Spleen (tissue), 7 donors: ENCODE measurements at regions not wholly inside any gene's neighbourhood (a gene's known extent, or its start where the extent isn't known, plus 50 kb on each side); places are given as distances from the start of the nearest gene placed in this dataset.

ENCODE experiments used
- CTCF ChIP-seq, 11 experiments: fragments of 200-600 bp in 7 of 11; fragments of 450-650 bp in 4 of 11; sonication (generic) in 4 of 11; IDR thresholded peaks in 8 of 11; conservative IDR thresholded peaks in 3 of 11; 1 replicate in 7 of 11; 2 replicates in 4 of 11; pipeline versions ENCODE4 v1.4.0 to v1.8.0; 2016 to 2021; ENCODE audit warnings: antibody characterized with exemption in 11 of 11, inconsistent platforms in 4 of 11, mild to moderate bottlenecking in 1 of 11
- POLR2AphosphoS5 ChIP-seq, 3 donors: sonication (generic); formaldehyde crosslinking; IDR thresholded peaks; one replicate each; pipeline ENCODE4 v1.5.1; 2017; ENCODE audit warnings: antibody characterized with exemption in 3 of 3
- donor health status: DM: no; HTN: no; CAD: no; lungs with moderate emphysema.
- donor health status: DM: no; HTN: no; CAD: no.
- donor health status: DM: no; HTN: no; CAD: no.

- no peak for TF ChIP-seq CTCF (IDR thresholded peaks at IDR 0.05 in 8 of 11, conservative IDR thresholded peaks at IDR 0.05 in 3 of 11)
- TF ChIP-seq POLR2AphosphoS5 (IDR thresholded peaks at IDR 0.05), result no peak
Measured at GRCh38 chr3:124316034-124316287, 324.0 kb upstream of the ROPN1 start.
